Mucosa of rectum (tissue), 2 donors: ENCODE measurements at regions not wholly inside any gene's neighbourhood (a gene's known extent, or its start where the extent isn't known, plus 50 kb on each side); places are given as distances from the start of the nearest gene placed in this dataset.
"Not testable (repeated sequence)": the region's sequence is repeated elsewhere in the genome, so short reads cannot be mapped to it uniquely, and the experiment has no call there.

Experiments used
- H3K27ac ChIP-seq, 2 donors: one replicate each; pipeline ENCODE4 v1.7.0; 2013; ENCODE audit warnings: inconsistent platforms in 2 of 2, low read depth in 2 of 2, low read length in 2 of 2
- H3K27me3 ChIP-seq, 2 donors: one replicate each; pipeline ENCODE4 v1.7.0; 2013; ENCODE audit warnings: low read length in 2 of 2; ENCODE audit not compliant: control insufficient read depth in 2 of 2, insufficient read depth in 2 of 2
- H3K36me3 ChIP-seq, 2 donors: one replicate each; pipeline ENCODE4 v1.7.0; 2013; ENCODE audit warnings: low read length in 2 of 2; ENCODE audit not compliant: control insufficient read depth in 2 of 2, insufficient read depth in 2 of 2
- H3K4me1 ChIP-seq, 2 donors: one replicate each; pipeline ENCODE4 v1.7.0; 2013; ENCODE audit warnings: low read length in 2 of 2, mild to moderate bottlenecking in 1 of 2; ENCODE audit not compliant: control insufficient read depth in 2 of 2, insufficient read depth in 2 of 2
- H3K4me3 ChIP-seq, 2 donors: one replicate each; pipeline ENCODE4 v1.7.0; 2013; ENCODE audit warnings: low read length in 2 of 2
- H3K9ac ChIP-seq, 2 donors: one replicate each; pipeline ENCODE4 v1.7.0; 2013; ENCODE audit warnings: low read length in 2 of 2, low read depth in 1 of 2, mild to moderate bottlenecking in 1 of 2
- H3K9me3 ChIP-seq, 2 donors: one replicate each; pipeline ENCODE4 v1.7.0; 2013; ENCODE audit warnings: low read length in 2 of 2; ENCODE audit not compliant: control insufficient read depth in 2 of 2
- donor health status: healthy.
- donor health status: Normal muscosa, but diverticular disease.

DNA sequence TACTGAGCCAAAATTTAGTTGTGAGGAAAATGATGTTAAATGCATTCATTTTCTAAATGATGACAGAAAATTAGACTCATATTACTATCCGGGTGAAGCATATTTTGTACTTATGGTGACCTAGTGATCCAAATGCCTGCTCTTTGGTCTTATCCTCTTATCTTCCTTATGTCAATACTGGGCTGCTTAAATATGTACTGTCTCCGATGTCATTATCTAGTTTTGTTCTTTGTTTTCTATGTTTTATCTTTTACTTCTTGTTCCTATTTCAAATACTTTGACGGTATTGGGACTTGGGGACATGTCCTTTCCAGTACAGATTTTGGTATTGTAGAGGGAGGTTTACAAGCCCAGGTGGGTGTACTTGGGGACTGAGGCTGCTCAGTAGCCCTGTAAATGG, 124.6 kb upstream of the ESR1 start:
- Histone ChIP-seq H3K4me1 (no peaks in the 10 kb centered on the region), H3K27me3 (no peaks in the 10 kb centered on the region), H3K9ac (no peak overlapping the region), H3K4me3 (no peak overlapping the region), H3K27ac (no peak overlapping the region), H3K36me3 (no peaks in the 10 kb centered on the region), H3K9me3 (no peaks in the 10 kb centered on the region)

- no peaks in the 10 kb centered on the region for H3K4me1 ChIP-seq
- H3K27ac ChIP-seq: no peak overlapping the region
- H3K27me3 ChIP-seq: no peaks in the 10 kb centered on the region
- no peaks in the 10 kb centered on the region for H3K36me3 ChIP-seq
- no peaks in the 10 kb centered on the region for H3K9me3 ChIP-seq
- no peak overlapping the region for H3K9ac ChIP-seq
- H3K4me3 ChIP-seq: no peak overlapping the region
These were observed 124.1 kb upstream of the ESR1 start for GRCh38 chr6:151683381-151683780.

GRCh38 chr6:151689499-151690201, 117.8 kb upstream of the ESR1 start:
- H3K27ac ChIP-seq: no peak overlapping the region
- H3K4me1 ChIP-seq: no peaks in the 10 kb centered on the region
- no peaks in the 10 kb centered on the region for H3K27me3 ChIP-seq
- no peak overlapping the region for H3K4me3 ChIP-seq
- no peaks in the 10 kb centered on the region for H3K36me3 ChIP-seq
- no peak overlapping the region for H3K9ac ChIP-seq
- no peaks in the 10 kb centered on the region for H3K9me3 ChIP-seq

GRCh38 chr6:151690303-151690702, 117.2 kb upstream of the ESR1 start:
- Histone ChIP-seq H3K4me1 (no peaks in the 10 kb centered on the region), H3K4me3 (peak overlapping the region; percentile 33 to 61), H3K9me3 (no peaks in the 10 kb centered on the region), H3K27me3 (no peaks in the 10 kb centered on the region), H3K27ac (peak overlapping the region; percentile 33 to 66), H3K36me3 (no peaks in the 10 kb centered on the region), H3K9ac (no peak overlapping the region)

- Histone ChIP-seq H3K36me3 (no peaks in the 10 kb centered on the region), H3K9ac (no peak overlapping the region), H3K27me3 (no peaks in the 10 kb centered on the region), H3K9me3 (no peaks in the 10 kb centered on the region), H3K4me1 (no peaks in the 10 kb centered on the region), H3K27ac (peak overlapping the region; percentile 33 to 66), H3K4me3 (peak overlapping the region; percentile 33 to 61)
These were observed 116.5 kb upstream of the ESR1 start for GRCh38 chr6:151690768-151691562.

DNA sequence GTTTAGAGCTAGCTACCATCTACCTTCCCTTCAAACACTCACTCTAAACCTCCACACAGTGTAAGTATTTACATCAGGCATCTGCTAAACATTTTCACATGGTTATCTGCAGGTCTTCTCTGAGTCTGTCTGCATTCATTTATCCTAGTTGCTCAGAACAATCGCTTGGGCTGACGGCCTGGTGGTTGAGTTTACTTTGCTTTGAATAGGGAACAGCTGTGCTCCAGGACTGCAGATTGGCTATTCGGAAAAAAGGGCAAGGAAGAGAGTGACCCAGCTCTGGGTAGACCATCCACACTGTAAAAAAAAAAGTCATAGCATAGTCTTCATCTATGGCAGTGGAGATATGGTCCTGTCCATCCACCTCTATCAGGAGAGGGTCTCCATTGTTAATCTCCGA, 115.3 kb upstream of the ESR1 start:
- H3K9me3 ChIP-seq: no peaks in the 10 kb centered on the region
- H3K27me3 ChIP-seq: no peaks in the 10 kb centered on the region
- H3K9ac ChIP-seq: no peak overlapping the region
- H3K27ac ChIP-seq: no peak overlapping the region
- H3K36me3 ChIP-seq: no peaks in the 10 kb centered on the region
- H3K4me1 ChIP-seq: no peaks in the 10 kb centered on the region
- H3K4me3 ChIP-seq: no peak overlapping the region

DNA sequence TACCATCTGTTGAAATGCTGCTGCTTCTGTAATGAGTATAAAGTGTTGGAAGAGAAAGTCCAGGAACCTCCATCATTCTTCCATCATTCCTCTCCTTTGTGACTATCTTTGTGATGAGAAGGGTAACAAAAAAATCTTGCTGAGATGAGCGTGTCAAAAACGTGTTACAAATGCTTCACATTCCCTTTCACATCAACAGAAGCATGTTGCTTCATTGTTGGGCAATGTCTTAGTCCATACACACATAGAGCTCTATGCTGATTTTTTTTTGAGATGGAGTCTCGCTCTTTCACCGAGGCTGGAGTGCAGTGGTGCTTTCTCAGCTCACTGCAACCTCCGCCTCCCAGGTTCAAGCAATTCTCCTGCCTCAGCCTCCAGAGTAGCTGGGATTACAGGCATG, 114.1 kb upstream of the ESR1 start:
- H3K4me1 ChIP-seq: no peaks in the 10 kb centered on the region
- no peak overlapping the region for H3K4me3 ChIP-seq
- H3K27me3 ChIP-seq: no peaks in the 10 kb centered on the region

GRCh38 chr6:151695156-151695555, 112.3 kb upstream of the ESR1 start:
- Histone ChIP-seq H3K9me3 (no peaks in the 10 kb centered on the region), H3K9ac (no peak overlapping the region), H3K27ac (no peak overlapping the region), H3K27me3 (no peaks in the 10 kb centered on the region), H3K4me3 (no peak overlapping the region), H3K4me1 (no peaks in the 10 kb centered on the region), H3K36me3 (no peaks in the 10 kb centered on the region)

More for the DNA sequence above, 114.1 kb upstream of the ESR1 start:
- no peak overlapping the region for H3K9ac ChIP-seq
- H3K27ac ChIP-seq: no peak overlapping the region
- H3K9me3 ChIP-seq: no peaks in the 10 kb centered on the region
- H3K36me3 ChIP-seq: no peaks in the 10 kb centered on the region

GRCh38 chr6:151696302-151696701, 111.2 kb upstream of the ESR1 start:
- not testable (repeated sequence) for H3K27me3 ChIP-seq, H3K4me3 ChIP-seq, H3K27ac ChIP-seq

DNA sequence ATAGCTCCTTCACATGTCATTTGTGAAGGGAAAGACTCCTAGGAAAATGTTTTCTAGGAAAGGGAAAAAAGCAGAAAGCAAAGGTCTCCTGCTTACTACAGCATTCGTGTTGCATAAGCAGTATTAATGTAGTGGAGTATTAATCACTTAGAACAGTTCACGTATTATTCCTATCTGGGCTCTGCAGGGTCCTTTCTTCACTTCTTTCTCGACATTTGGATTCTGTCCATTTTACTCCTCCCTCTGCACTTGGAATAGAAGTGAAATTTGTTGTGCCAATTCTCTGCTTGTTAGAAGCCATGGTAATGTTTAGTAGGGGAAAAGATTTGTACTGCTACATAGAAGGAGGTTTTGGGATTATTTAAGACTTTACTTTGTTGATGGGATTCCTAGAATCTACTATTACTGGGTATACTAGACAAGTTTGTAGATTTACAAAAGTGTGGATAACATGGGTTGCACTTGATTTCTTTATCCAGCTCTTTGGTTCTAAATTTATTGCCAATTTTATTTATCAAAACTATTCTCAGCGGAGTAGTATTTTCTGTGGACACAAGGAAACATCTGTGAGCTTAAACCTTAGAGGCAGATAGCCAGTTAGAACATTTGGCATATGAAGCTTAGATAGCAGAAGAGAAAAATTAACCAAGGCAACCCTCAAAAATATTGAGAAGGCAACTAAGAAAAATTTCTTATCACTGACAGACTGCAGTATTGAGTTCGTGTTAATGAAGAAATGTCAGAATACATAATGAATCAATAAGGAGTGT, 108.4 kb upstream of the ESR1 start:
- Histone ChIP-seq H3K4me3 (no peak overlapping the region), H3K27ac (no peak overlapping the region), H3K9me3 (no peaks in the 10 kb centered on the region), H3K36me3 (no peaks in the 10 kb centered on the region), H3K9ac (no peak overlapping the region), H3K27me3 (no peaks in the 10 kb centered on the region), H3K4me1 (peaks cover 0 to 2% of the 10 kb centered on the region in 2 donors)

More at GRCh38 chr6:151696302-151696701, 111.2 kb upstream of the ESR1 start:
- H3K9me3 ChIP-seq, H3K36me3 ChIP-seq, H3K9ac ChIP-seq, H3K4me1 ChIP-seq: not testable (repeated sequence)
